ENCODE measurements at regions not wholly inside any gene's neighbourhood (a gene's known extent, or its start where the extent isn't known, plus 50 kb on each side); places are given as distances from the start of the nearest gene placed in this dataset.

- Histone ChIP-seq H3K4me2 (ENCODE audit: insufficient read depth in 1 of 2, low read depth in 2 of 2, low read length in 2 of 2) (no peak overlapping the region), H3K9ac (replicated peaks in 1 of 4; ENCODE audit: extremely low read depth in 1 of 4, low read depth in 3 of 4, low read length in 3 of 4) (no peak overlapping the region), H3K9me3 (ENCODE audit: insufficient read depth in 2 of 2, low read depth in 1 of 2, low read length in 1 of 2) (no peaks in the 10 kb centered on the region), H3K23ac (ENCODE audit: insufficient read length) (no peak overlapping the region), H3K79me1 (ENCODE audit: low read depth, low read length) (no peaks in the 10 kb centered on the region), H2BK12ac (ENCODE audit: low read depth, low read length) (no peak overlapping the region), H3K4me3 (ENCODE audit: extremely low read depth in 1 of 4, insufficient read depth in 2 of 4, low read depth in 3 of 4, low read length in 4 of 4) (no peak overlapping the region), H3K23me2 (ENCODE audit: low read depth, low read length) (no peaks in the 10 kb centered on the region; the same call in none of the 2 replicates), H3K79me2 (ENCODE audit: control insufficient read depth in 1 of 2, insufficient read depth in 2 of 2, low read length in 2 of 2) (no peaks in the 10 kb centered on the region), H4K20me1 (replicated peaks in 1 of 2; ENCODE audit: control insufficient read depth in 1 of 2, insufficient read depth in 2 of 2, low read length in 2 of 2) (no peaks in the 10 kb centered on the region), H3K36me3 (ENCODE audit: control insufficient read depth in 2 of 4, insufficient read depth in 4 of 4, low read length in 3 of 4) (no peaks in the 10 kb centered on the region), H3K56ac (replicated peaks; ENCODE audit: insufficient read length, low read depth, low read length) (no peak overlapping the region), H2BK15ac (ENCODE audit: low read length) (no peak overlapping the region), H2BK20ac (ENCODE audit: low read length) (no peak overlapping the region), H3K27ac (ENCODE audit: low read depth, low read length) (no peak overlapping the region), H3K4ac (replicated peaks; ENCODE audit: insufficient read length, low read depth, low read length) (no peak overlapping the region), H4K91ac (replicated peaks; ENCODE audit: insufficient read length, low read length) (no peak overlapping the region), H3K14ac (ENCODE audit: insufficient read length) (no peak overlapping the region), H2AFZ (ENCODE audit: low read length) (peak overlapping the region; percentile 24; the same call in 1 of the 2 replicates), H4K8ac (ENCODE audit: extremely low read depth, insufficient read depth, low read length) (no peak overlapping the region), H2BK120ac (replicated peaks; ENCODE audit: low read depth, low read length) (no peak overlapping the region), H3K4me1 (replicated peaks in 1 of 4; ENCODE audit: control insufficient read depth in 3 of 4, insufficient read depth in 4 of 4, low read length in 3 of 4) (peaks cover 3 to 8% (median 6%) of the 10 kb centered on the region in 4 experiments; a peak in 6 of 7 replicates), H3K27me3 (replicated peaks in 1 of 4; ENCODE audit: control insufficient read depth in 3 of 4, extremely low read depth in 1 of 4, insufficient read depth in 3 of 4, low read length in 3 of 4) (no peaks in the 10 kb centered on the region; a peak in 1 of 7 replicates), H4K5ac (ENCODE audit: insufficient read length, low read depth, low read length) (no peak overlapping the region), H3K18ac (ENCODE audit: extremely low read depth, low read length) (no peak overlapping the region), H2BK5ac (ENCODE audit: low read depth, low read length) (no peak overlapping the region), H2AK5ac (ENCODE audit: low read depth, low read length) (no peak overlapping the region)
- no peak for FAIRE-seq
- ChIA-PET POLR2A (ENCODE audit: partially characterized antibody) (no interaction called here), CTCF (ENCODE audit: partially characterized antibody) (interaction anchor here (0.6 to 2.0 kb wide), 3 partner anchors 10 to 168 kb away, joined by 3 to 4 read pairs (median 3); no protein-coding TSS in a partner anchor)
- DNase-seq (ENCODE audit: low read depth in 1 of 2, low spot score in 2 of 2) = no peak
- 92% methylated on average over 7 of the region's 7 CpGs; no CpG with 5 or more reads in 1 of the 2 experiments for WGBS, 2 experiments (ENCODE audit: extremely low coverage in 1 of 2, insufficient coverage in 1 of 2, insufficient read length in 1 of 2, insufficient replicate concordance in 2 of 2, low coverage in 1 of 2, low lambda C conversion rate in 2 of 2, missing lambda C conversion rate in 1 of 2)
- TF ChIP-seq BCL11A (IDR thresholded peaks at IDR 0.05; ENCODE audit: low read depth in 2 of 2, low read length in 2 of 2) (no peak), SUZ12 (IDR thresholded peaks at IDR 0.05; ENCODE audit: low read length) (no peak), SP1 (IDR thresholded peaks at IDR 0.05; ENCODE audit: low read depth, low read length) (no peak), ASH2L (IDR thresholded peaks at IDR 0.05; ENCODE audit: low read length) (no peak), MAX (IDR thresholded peaks at IDR 0.05) (no peak), SIX5 (IDR thresholded peaks at IDR 0.05; ENCODE audit: low read depth, low read length) (no peak), CTCF (IDR thresholded peaks at IDR 0.05; ENCODE audit: control extremely low read depth in 1 of 3, insufficient read depth in 1 of 3, low read depth in 1 of 3, low read length in 3 of 3) (no peak), JUND (IDR thresholded peaks at IDR 0.05; ENCODE audit: low read length) (no peak), BRCA1 (IDR thresholded peaks at IDR 0.05; ENCODE audit: low read depth, low read length) (no peak), SIRT6 (IDR thresholded peaks at IDR 0.05; ENCODE audit: low read length) (no peak), SIN3A (conservative IDR thresholded peaks at IDR 0.05 in 1 of 2, IDR thresholded peaks at IDR 0.05 in 1 of 2; ENCODE audit: low read depth in 1 of 2, low read length in 2 of 2) (no peak), CEBPB (IDR thresholded peaks at IDR 0.05; ENCODE audit: low read depth, low read length) (no peak), SAP30 (IDR thresholded peaks at IDR 0.05; ENCODE audit: insufficient read depth, insufficient replicate concordance, low read length) (no peak)
Observed at GRCh38 chr2:103294420-103294819, 532.6 kb downstream of the TMEM182 start.
